Stimulated activated CD4-positive, alpha-beta T cell treated with anti-CD3 and anti-CD28 coated beads, Interleukin-4, amount 100 ng/mL, for 48 hours (primary cell): ENCODE measurements at regions not wholly inside any gene's neighbourhood (a gene's known extent, or its start where the extent isn't known, plus 50 kb on each side); places are given as distances from the start of the nearest gene placed in this dataset.

Experiments used
- DNase-seq, 2 donors: peaks; one replicate each; pipeline ENCODE4 v3.0.0-alpha.2; 2020; ENCODE audit warnings: low read depth in 2 of 2

DNA sequence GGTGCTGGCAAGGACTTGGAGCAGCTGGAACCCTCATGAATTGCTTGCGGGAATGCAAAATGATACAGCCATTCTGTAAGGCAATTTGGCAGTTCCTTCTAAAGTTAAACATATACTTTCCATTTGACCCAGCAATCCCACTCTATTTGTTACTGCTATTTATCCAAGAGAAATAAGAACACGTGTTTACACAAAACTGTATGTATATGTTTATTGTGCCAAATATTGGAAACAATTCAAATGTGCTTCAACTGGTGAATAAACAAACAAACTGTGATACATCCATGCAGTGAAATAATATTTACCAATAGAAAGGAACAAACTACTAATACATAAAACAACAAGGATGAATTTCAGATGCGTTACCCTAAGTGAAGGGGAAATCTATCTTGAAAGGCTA lies 60.0 kb upstream of the NTRK3 start:
- DNase-seq: no peak

DNA sequence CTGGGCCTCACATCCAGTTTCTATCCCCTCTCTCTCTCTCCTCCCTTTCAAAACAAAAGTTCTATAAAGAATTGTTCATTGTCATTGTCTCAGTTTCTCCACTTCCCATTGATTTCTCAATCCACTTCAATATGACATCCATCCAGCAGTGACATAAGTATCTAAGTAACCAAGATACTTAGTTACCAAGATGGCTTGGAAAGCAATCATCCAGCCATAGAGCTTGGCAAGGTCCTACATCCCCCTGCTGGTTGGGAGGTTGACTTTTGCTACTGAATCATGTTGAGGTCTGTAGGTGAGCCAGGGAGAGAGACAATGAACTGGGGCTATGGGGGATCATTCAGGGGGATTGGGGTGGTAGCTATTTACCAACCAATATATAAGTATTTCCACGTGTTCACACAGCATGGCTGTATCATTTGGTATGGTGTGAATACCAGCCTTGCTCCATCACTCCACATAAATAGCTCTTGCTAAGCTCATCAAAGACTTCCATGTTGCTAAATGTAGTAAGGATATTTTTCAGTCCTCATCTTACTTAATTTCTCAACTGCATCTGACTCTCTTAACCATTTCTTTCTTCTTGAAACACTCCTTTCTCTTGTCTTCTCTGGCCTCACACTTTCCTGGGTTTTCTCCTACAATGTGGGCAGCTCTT lies 58.8 kb upstream of the NTRK3 start:
- no peak for DNase-seq

DNA sequence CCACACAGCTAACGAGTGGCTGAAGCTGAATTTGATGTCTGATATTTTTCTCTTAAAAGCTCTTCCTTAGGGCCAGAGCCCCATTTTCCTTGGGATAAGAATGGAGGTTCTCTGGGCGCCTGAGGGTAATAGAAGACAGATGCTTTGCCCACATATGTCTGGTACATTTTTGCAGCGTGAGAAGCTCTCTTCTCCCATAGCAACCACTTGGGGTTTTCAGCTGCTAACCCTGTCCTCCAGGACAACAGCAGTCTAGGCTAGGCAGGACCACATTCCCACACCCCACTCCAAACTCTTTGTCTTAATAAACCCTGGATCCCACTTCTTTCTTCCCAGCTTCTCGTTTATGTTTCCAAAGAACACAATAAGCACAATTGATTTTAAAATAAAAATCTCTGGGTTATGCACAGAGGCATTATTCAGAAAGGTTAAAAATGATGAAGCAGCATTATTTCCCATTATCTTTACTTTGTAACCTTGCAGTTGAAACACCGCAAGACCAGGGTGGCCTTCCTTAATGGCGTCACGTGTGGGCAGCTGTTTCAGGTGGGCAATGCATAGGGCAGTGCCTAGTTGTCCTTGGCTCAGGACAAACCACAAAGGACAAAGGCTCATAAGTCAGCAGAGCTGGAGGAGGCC lies 56.5 kb upstream of the NTRK3 start:
- DNase-seq: no peak

DNA sequence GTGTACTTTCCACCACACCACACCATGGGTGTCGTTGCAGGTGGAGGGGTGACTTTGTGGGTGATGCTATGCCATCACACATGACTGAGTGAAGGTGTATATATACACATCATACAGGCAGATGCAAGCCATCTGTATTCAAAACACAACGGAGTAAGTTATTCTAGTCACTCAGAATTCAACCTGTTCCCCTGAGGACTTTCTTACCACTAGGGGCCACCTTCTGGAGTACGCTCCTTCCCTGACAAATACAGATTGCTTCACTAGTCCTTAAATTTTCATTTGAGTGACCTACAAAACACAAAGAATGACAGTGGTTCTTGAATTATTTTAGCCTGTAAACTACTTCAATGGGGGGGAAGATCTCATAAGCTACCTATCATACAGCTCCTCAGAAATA lies 52.8 kb upstream of the NTRK3 start:
- no peak for DNase-seq

DNA sequence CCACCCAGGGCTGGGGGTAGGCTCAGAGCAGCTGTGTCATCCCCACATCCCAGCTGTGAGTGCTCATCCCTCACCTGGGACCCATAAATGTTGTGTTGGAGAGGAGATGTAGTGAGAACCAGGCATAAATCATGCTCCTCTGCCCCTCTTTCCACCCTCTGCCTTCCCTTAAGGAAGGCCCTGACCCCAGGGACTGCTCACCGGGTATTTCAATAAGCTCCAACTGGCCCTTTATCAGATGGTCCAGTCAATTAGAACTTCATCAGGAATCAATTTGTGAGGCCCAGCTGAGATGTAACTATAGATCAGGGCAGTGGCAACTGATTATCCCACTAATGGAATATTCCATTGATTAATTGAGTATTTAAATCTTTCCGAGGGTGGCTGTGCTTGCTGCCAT lies 50.8 kb upstream of the NTRK3 start:
- no peak for DNase-seq
